ENCODE measurements at regions not wholly inside any gene's neighbourhood (a gene's known extent, or its start where the extent isn't known, plus 50 kb on each side); places are given as distances from the start of the nearest gene placed in this dataset.
"Not testable (repeated sequence)": the region's sequence is repeated elsewhere in the genome, so short reads cannot be mapped to it uniquely, and the experiment has no call there.

DNA sequence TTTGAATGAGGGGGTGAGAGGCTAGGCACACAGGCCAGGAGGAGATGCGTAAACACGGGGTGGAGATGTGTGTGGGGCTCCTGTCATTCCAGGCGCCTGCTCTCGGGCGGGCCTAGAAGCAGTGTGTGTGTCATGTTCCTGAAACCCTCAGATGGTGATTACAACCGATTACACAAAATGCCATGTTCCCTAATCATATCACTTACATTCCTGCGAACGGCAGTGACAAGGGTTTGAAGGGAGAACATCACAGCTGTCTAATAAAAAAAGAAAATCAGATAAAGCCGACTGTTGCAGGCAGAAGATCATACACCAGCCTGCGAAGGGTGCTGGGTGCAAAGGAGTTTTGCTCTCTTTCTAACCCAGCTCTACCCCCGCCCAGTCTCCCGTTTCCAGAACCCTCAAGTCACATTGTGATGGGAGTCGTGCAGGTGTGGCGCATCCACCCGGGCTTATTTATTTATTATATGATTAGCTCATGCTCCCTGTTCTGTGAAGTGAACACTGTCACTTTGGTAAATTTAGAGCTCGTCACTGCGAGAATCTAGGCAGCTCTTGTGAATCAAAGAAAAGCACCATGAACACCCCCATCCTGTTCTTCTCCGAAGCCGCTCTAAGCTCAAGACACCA is 140.3 kb downstream of the NR2F2 start:
- no peak for DNase-seq (ENCODE audit: low read depth)

DNA sequence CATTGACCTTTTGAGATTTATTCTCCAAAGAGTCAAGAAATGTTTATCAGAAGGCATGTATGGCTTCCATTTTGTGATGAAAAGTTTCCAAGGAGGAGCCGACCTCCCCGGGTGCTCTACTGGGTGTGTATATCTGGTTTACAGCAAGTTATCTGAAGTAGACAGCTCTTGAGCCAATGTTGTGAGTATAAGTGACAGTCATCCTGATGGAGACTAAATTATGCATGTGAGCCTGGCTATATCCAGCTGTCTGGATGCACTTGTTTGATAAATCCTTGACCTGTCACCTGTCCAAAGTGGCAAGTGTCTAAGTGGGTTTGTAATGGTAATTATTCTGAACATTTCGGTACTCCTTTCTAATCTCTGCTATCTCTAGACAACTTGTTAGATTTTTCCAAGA is 142.2 kb downstream of the NR2F2 start:
- no peak for DNase-seq (ENCODE audit: low read depth)

GRCh38 chr15:96473556-96473955 is 143.1 kb downstream of the NR2F2 start:
- no peak for DNase-seq (ENCODE audit: low read depth)

DNA sequence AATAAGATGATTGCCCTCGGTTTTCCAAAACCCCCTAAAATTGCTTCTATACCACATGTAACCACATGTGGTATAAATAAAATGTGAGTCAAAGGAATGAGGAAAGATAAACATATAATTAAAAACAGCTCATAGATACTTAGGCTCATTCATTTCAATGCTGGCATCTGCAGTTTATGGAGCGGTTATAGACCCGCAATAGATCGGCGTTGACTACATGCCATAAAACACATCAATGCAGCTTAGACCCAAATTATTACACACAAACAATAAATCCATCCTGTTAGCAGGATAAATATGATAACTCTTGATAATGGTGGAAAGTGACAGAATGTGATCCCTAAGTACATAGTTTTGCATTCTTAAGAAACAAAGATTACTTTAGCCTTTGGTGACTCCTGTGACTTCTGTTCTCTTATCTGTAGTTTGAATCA is 143.7 kb downstream of the NR2F2 start:
- DNase-seq (ENCODE audit: low read depth) = no peak

DNA sequence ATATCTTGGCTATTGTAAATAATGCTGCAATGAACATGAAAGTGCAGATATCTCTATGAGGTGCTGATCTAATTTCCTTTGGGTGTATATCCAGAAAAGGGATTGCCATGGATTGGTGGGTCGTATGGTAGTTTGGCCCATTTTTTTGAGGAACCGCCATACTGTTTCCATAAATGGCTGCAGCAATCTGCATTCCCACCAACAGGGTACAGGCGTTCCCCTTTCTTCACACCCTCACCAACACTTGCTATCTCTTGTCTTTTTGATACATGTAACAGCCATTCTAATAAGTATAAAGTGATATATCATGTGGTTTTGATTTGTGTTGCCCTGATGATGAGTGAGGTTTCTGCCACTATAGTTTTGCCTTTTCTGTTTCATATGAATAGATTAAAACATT is 146.7 kb downstream of the NR2F2 start:
- DNase-seq (ENCODE audit: low read depth) = no peak

GRCh38 chr15:96484412-96484811 is 153.9 kb downstream of the NR2F2 start:
- DNase-seq (ENCODE audit: low read depth) = not testable (repeated sequence)

- no peak for DNase-seq (ENCODE audit: low read depth)
Observed at GRCh38 chr15:96484830-96485229, 154.3 kb downstream of the NR2F2 start.

DNA sequence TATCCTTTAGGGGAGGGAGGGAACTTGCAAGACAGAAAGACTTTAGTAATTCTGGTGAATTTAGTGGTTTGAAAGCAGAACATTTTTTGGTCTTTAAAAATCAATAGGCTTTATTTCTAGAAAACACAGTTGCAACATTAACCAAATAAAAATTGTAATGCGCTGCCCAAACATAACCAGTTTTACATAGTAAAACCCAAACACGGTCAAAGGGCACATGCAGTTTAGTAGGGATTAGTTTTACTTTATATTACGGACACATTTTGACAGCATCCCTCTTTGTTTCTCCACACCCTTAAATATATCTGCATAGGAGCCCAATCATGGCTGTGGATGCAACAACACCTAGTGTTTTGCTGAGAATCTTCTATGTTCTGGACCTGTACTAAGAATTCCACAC is 156.7 kb downstream of the NR2F2 start:
- no peak for DNase-seq (ENCODE audit: low read depth)

DNA sequence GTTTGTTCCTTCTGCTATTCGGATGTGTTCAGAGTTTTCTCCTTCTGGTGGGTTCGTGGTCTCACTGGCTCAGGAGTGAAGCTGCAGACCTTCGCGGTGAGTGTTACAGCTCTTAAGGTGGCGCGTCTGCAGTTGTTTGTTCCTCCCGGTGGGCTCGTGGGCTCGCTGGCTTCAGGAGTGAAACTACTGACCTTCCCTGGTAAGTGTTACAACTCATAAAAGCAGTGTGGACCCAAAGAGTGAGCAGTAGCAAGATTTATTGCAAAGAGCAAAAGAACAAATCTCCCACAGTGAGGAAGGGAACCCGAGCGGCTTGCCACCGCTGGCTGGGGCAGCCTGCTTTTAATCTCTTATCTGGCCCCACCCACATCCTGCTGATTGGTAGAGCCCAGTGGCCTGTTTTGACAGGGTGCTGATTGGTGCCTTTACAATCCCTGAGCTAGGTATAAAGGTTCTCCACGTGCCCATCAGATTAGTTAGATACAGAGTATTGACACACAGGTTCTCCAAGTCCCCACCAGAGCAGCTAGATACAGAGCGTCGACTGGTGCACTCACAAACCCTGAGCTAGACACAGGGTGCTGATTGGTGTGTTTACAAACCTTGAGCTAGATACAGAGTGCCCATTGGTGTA is 160.7 kb downstream of the NR2F2 start:
- DNase-seq (ENCODE audit: low read depth) = not testable (repeated sequence)

- not testable (repeated sequence) for DNase-seq (ENCODE audit: low read depth)
Observed at GRCh38 chr15:96491700-96492644, 161.5 kb downstream of the NR2F2 start.

DNA sequence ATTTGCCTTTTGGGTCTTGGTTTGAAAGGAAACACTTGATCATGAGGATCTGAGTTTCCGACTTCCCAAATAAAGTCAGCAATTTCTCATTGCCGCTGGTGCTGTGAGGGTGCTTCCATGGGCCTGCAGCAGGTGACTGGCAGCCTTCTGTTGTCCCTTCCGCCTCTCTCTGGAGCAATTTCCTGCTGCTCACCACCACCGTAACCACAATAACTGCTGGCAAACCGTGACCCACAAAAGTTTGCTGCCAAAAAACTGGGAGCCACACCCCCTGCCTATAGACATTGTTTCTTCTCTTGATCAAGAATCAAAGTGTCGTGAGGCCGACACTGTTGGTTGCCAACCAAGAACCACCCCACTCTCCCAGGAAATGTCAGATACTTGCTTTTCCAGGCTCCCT is 164.0 kb downstream of the NR2F2 start:
- DNase-seq (ENCODE audit: low read depth) = no peak

GRCh38 chr15:96495386-96495785 is 164.9 kb downstream of the NR2F2 start:
- DNase-seq (ENCODE audit: low read depth) = no peak

- DNase-seq (ENCODE audit: low read depth) = no peak
Observed at GRCh38 chr15:96497951-96498350, 167.5 kb downstream of the NR2F2 start.

GRCh38 chr15:96500508-96500907 is 170.0 kb downstream of the NR2F2 start:
- no peak for DNase-seq (ENCODE audit: low read depth)

DNA sequence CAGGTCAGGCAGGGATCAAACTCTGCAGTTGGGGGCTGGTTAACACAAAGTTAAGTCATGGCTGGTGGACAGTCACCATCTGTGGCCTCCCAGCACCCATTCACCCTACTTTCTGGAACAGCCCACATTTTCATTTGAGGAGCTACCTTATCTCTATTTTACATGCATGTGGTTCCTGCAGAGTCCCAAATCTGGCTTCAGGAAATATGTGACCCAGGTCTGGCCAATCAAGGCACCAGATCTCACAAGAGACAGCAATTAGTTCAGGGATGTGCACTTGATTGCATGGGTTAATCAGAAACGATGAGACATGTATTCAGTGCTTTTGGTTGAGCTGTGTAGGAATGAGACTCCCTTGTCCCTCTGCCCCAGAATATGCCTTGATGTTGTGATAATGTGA is 170.9 kb downstream of the NR2F2 start:
- no peak for DNase-seq (ENCODE audit: low read depth)

DNA sequence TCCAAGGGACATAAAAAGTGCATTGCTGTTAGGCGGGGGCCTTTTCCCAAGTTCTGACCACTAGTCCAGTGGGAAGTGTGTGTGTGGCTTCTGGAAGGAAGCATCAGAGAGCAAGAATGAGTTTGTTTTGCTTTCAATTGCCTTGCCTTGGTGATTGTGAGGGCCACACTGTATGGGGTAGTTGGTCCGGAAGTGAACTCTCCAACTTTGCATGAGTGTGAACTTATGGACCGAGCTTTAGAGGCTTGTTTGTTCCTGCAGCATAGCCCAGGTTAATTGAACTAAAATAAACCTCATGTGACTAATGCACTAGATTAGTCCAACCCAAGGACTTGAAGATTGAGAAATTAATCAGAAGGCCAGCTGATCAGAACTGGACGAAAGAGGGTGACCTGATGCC is 171.7 kb downstream of the NR2F2 start:
- no peak for DNase-seq (ENCODE audit: low read depth)

GRCh38 chr15:96503276-96503675 is 172.8 kb downstream of the NR2F2 start:
- no peak for DNase-seq (ENCODE audit: low read depth)

- DNase-seq (ENCODE audit: low read depth) = no peak
Observed at GRCh38 chr15:96504371-96504770, 173.9 kb downstream of the NR2F2 start.

DNA sequence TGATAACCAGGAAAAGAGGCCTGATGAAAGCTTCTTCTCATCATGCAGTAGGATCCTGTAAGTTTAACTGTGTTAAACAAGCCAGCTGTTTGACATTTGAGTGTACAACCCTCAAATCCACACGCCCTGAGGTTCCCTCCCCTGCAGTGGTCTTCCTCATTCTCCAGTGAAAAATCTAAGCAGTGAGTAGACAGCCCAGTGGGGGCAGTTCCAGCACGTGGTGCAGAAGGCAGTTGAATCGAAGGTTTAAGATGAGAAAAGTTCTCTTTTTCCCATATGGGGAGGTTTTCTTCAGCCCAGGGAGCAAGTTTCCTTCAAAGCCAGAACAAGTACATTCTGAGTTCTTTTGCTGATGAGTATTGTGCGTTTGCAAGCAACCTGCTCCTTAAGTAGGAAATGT is 174.5 kb downstream of the NR2F2 start:
- DNase-seq (ENCODE audit: low read depth) = no peak

DNA sequence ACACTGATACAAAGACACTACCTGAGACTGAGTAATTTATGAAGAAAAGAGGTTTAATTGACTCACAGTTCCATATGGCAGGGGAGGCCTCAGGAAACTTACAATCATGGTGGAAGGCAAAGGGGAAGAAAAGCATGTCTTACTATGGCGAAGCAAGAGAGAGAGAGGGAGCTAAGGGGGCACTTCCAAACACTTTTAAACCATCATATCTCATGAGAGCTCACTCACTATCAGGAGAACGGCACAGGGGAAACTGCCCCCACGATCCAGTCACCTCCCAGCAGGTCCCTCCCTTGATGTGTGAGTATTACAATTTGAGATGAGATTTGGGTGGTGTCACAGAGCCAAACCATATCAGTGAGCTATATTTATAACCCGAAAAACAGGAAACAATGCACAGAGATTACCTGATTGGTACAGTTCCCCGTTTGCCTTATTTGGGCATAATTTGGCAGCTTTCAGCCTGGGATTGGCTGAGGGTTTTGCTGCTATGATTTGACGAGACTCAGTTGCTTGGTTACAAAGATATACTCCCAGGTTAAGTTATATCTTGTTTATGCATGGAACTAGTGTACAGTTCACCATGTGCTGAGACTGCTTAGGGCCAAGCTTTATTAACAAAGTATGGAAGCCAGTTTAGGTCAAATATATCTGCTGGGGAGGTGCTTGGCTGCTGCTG is 184.2 kb downstream of the NR2F2 start:
- no peak for DNase-seq (ENCODE audit: low read depth)

GRCh38 chr15:96515371-96515770 is 184.9 kb downstream of the NR2F2 start:
- DNase-seq (ENCODE audit: low read depth) = no peak

DNA sequence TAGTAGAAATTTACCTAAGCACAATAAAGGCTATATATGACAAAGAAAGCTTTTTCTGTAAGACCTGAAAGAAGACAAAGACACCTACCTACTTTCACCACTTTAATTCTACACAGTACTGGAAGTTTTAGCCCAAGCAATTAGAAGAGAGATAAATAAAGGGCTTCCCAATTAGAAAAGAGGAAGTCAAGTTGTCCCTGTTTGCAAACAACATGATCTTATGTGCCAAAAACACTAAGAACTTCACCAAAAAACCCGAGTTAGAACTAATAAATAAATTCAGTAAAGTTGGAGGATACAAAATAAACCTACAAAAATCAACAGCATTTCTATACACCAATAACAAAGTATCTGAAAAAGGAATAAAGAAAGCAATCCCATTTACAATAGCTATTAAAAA is 190.9 kb downstream of the NR2F2 start:
- no peak for DNase-seq (ENCODE audit: low read depth)
